Stimulated activated effector memory CD8-positive, alpha-beta T cell treated with anti-CD3 and anti-CD28 coated beads, Interleukin-12 subunit alpha, Interleukin-12 subunit beta, amount 100 ng/mL, for 72 hours (primary cell): ENCODE measurements at regions not wholly inside any gene's neighbourhood (a gene's known extent, or its start where the extent isn't known, plus 50 kb on each side); places are given as distances from the start of the nearest gene placed in this dataset.

Source experiments
- ATAC-seq: fragments of 150-1000 bp; cut with Tn5 transposase; 2 replicates; pipeline ENCODE4 v1.10.0; 2021
- DNase-seq, 2 donors: peaks; one replicate each; pipeline ENCODE4 v3.0.0; 2021 to 2022; ENCODE audit warnings: low spot score in 2 of 2
- H3K27ac Mint-ChIP-seq: one replicate; pipeline ENCODE4 v1.8.0; 2022; ENCODE audit warnings: mild to moderate bottlenecking, mixed read lengths
- H3K36me3 Mint-ChIP-seq: one replicate; pipeline ENCODE4 v1.8.0; 2022; ENCODE audit warnings: mild to moderate bottlenecking, mixed read lengths
- H3K4me1 Mint-ChIP-seq: one replicate; pipeline ENCODE4 v1.8.0; 2022; ENCODE audit warnings: mixed read lengths
- H3K4me3 Mint-ChIP-seq: one replicate; pipeline ENCODE4 v1.8.0; 2022; ENCODE audit warnings: mild to moderate bottlenecking, mixed read lengths
- H3K9me3 Mint-ChIP-seq: one replicate; pipeline ENCODE4 v1.8.0; 2022; ENCODE audit warnings: mixed read lengths

DNA sequence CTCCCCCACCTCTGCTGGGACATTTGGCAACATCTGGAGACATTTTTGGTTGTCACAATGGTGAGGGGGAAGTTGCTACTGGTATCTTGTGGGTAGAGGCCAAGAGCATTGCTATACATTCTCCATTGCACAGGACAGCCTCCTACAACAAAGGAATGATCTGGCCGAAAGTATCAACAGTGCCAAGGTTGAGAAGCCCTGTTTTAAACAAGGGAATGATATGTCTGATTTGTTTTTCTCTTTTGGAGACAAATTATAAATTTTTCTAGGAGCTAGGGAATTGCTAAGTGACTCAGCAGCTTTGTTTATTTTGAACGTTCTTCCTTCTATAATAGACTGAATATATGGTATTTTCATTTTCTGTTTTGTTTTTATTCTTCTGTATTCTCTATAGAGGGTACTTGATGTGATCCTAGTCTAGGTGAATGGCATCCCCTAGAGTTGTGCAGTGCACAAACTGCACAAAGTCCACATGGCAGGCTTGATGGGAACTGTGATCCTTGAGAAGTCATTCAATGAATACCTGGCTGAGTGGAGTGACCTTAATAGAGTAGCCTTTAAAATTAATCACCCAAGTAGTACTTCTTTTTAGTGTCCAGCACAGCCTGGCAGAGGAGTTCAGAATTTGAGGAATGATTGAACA lies 288.6 kb upstream of the USP24 start:
- no peaks in the 10 kb centered on the region for H3K9me3 Mint-ChIP-seq
- DNase-seq: no peak

DNA sequence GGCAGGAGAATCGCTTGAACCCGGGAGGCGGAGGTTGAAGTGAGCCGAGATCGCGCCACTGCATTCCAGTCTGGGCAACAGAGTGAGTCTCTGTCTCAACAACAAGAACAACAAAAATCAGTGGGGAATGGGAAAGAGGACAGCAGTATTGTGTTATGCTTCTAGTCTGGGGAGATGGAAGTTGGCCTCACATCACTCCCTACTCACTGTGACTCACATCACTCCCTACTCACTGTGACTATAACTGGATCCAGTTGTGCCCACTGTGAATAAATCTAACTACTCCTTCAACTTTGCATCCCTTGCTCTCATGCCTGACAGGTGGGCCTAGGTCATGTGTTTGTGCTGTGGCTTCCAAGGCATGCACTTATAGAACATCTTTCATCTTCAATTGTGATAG lies 285.4 kb upstream of the USP24 start:
- ATAC-seq (no peak), DNase-seq (no peak)
- Mint-ChIP-seq H3K9me3 (no peaks in the 10 kb centered on the region), H3K4me1 (no peaks in the 10 kb centered on the region), H3K27ac (no peak overlapping the region), H3K36me3 (no peaks in the 10 kb centered on the region), H3K4me3 (no peak overlapping the region)

More for the DNA sequence above, 288.6 kb upstream of the USP24 start:
- Mint-ChIP-seq H3K36me3 (no peaks in the 10 kb centered on the region), H3K4me3 (no peak overlapping the region), H3K4me1 (no peaks in the 10 kb centered on the region), H3K27ac (no peak overlapping the region)
- no peak for ATAC-seq

DNA sequence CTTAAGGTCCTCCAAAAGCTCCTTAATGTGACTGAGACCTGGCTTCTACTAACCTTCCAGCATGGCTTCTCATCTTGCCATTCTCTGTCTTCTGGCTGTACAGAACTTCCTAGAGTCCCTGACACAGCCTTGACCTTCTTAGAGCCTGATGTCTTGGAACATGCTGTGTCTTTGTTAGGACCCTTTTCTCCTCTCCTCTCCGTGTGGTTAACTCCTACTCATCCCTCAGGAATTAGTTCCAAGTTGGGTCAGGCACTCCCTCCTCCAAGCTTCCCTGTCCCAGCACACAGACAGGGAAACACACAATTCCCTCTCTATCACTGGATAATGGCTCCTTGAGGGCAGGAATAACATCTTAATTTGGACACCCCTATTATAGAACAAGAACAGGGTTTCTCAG lies 275.4 kb upstream of the USP24 start:
- Mint-ChIP-seq H3K4me1 (no peaks in the 10 kb centered on the region), H3K9me3 (no peaks in the 10 kb centered on the region), H3K27ac (no peak overlapping the region), H3K4me3 (no peak overlapping the region), H3K36me3 (no peaks in the 10 kb centered on the region)
- no peak for ATAC-seq
- no peak for DNase-seq

DNA sequence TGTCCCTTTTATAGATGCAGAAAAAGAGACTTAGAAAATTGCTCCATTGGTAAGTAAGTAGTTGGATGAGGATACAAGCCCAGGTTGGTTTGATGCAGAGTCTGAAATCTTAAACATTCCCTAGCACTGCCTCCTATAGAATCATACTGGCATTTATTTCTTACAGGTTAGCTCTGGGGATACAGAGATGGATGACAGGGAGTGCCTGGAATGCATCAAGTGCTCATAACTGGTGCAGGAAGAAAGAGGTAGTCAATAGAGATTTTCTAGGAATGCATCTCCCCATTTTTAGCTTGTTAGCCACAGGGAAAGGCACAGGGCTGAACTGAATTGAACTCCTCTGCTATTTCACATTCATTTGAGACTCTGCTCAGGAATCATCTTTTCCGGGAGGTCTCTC lies 269.0 kb upstream of the USP24 start:
- no peaks in the 10 kb centered on the region for H3K9me3 Mint-ChIP-seq
- ATAC-seq (no peak), DNase-seq (no peak)
- H3K27ac Mint-ChIP-seq: no peak overlapping the region
- H3K4me1 Mint-ChIP-seq: no peaks in the 10 kb centered on the region
- H3K36me3 Mint-ChIP-seq: no peaks in the 10 kb centered on the region
- no peak overlapping the region for H3K4me3 Mint-ChIP-seq

DNA sequence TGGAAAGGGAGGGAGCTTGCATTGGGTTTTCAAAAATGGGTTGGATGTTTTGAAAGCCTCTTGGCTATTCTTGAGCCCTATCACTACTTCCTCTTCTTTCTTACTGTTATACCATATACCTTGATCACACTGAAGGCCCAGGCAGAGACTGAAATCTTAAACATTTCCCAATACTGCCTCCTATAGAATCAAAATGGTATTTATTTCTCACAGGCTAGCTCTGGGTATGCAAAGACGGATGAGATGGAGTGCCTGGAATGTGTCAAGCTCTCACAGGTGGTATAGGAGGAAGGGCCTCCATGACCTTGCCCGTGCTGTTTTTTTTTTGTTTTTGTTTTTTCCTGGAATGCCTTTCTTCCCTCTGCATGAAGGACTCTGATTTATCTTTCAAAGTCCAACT lies 268.4 kb upstream of the USP24 start:
- Mint-ChIP-seq H3K4me1 (no peaks in the 10 kb centered on the region), H3K9me3 (no peaks in the 10 kb centered on the region), H3K4me3 (no peak overlapping the region), H3K27ac (no peak overlapping the region), H3K36me3 (no peaks in the 10 kb centered on the region)
- ATAC-seq (no peak), DNase-seq (no peak)

DNA sequence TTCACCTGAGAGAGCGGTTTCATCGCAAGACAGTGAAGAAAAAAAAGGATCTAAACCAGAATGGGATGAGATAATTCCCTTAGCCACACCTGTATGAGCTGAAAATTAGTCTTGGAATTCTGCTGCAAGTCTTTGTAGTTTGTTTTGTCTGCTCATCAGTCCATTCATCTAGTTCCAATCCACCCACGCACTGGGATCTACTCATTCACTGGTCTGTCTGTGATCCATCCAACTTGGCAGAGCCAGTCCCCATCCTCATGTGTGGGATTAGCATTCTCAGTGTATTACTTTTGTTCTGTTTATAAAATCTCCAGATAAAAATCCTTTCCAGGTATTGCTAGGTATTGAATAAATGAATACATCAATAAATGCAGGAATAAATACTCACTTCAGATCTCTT lies 266.5 kb upstream of the USP24 start:
- ATAC-seq (no peak), DNase-seq (no peak)
- Mint-ChIP-seq H3K27ac (no peak overlapping the region), H3K9me3 (no peaks in the 10 kb centered on the region), H3K4me1 (no peaks in the 10 kb centered on the region), H3K4me3 (no peak overlapping the region), H3K36me3 (no peaks in the 10 kb centered on the region)

DNA sequence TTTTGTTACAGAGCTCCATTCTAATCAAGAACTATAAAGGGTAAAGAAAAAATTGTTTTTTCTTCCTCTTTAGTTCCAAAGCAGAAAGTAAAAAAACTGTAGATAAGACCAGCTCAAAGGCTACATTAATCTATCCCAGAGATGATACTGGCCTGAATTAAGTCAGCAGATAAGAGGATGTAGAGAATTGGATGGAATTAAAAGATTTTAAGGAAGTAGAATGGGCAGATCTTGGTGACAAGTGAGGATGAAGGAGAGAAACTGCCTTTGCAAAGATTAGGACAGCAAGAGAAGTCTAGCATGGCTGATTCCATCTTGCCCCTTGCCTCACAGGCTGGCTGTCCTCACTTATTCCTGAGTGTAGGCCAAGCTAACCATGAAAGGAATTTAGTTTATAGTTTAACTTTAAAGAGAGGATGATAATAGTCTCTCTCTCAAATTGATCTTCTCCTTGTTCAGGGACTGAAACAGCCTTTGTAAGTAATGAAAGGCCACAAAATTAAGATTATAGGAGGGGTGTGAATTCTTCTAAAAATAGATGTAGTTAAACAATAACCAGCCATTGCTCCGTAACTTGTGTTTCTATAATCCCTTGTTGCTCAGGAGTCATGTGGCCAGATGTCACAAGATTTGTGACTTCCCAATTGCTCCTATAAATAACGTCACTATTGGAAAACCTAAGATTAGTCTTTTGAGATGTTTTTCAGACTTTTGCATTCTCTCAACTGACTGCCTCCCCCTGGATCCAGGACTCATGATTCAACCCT lies 265.0 kb upstream of the USP24 start:
- Mint-ChIP-seq H3K36me3 (no peaks in the 10 kb centered on the region), H3K9me3 (no peaks in the 10 kb centered on the region), H3K4me3 (no peak overlapping the region), H3K4me1 (no peaks in the 10 kb centered on the region), H3K27ac (no peak overlapping the region)
- ATAC-seq (no peak), DNase-seq (no peak)

DNA sequence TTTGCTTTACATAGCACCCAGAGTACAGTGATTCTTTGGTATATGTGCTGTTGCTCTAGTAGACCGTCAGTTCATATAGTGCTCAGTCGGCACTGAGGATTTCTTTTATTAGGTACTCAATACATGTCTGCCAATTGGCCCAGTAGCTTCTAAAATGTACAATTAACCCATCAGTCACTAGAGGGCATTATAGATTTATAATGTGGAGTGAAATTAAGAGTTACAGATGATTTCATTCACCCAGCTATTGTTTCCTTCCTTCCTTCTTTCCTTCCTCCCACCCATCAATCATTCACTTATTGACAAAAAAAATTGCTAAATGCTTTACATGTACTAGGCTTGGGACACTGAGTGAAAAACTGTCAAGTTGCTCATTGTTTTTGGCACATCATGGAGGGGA lies 263.6 kb upstream of the USP24 start:
- no peak overlapping the region for H3K4me3 Mint-ChIP-seq
- ATAC-seq: no peak
- no peaks in the 10 kb centered on the region for H3K36me3 Mint-ChIP-seq
- H3K4me1 Mint-ChIP-seq: no peaks in the 10 kb centered on the region
- H3K9me3 Mint-ChIP-seq: no peaks in the 10 kb centered on the region
- no peak for DNase-seq
- no peak overlapping the region for H3K27ac Mint-ChIP-seq

DNA sequence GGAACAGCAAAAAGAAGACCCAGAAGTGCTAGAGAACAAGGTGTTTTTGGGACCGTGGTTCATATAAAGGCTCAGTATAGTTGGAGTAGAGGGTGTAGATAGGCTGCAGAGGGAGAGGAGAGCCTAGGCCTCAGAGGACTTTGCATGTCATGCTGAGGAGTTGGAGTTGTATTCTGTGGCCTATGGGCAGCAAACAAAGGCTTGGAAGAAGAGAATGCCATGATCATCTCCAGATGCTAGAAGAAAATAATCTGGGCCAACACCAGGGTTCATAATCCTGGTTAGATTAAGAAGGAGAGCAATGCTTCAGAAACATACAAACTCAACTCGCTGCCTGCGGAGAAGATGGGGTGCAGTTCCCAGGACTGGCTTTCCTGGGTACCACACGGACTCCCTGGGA lies 262.8 kb upstream of the USP24 start:
- H3K36me3 Mint-ChIP-seq: no peaks in the 10 kb centered on the region
- ATAC-seq (no peak), DNase-seq (no peak)
- no peaks in the 10 kb centered on the region for H3K4me1 Mint-ChIP-seq
- H3K9me3 Mint-ChIP-seq: no peaks in the 10 kb centered on the region
- no peak overlapping the region for H3K27ac Mint-ChIP-seq
- no peak overlapping the region for H3K4me3 Mint-ChIP-seq

DNA sequence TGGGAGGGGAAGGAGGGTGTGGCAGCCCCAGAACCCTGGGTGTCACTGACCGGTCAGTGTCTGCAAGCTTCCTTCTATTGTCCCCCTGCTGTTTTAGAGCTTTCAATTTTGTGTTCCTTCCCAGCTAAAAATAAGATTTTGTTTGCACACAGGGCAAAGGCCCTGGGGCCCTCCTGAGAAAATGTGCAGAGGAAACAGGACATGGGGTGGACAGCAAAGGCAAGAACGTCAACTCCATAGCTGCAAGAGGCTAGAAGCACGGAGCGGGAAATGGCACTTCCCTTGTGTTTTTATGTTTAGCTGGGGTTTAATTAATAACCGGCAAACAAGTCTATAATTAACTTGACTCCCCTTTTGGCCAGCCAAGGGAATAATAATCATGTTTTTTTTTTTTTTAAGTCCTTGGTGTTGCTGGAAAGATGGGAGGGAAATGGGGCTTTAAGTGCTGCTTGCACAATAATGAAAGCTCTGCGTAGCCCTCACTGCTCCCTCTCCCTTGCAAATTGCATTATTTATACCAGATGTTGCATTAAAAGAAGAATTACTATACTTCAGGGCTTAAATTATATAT lies 261.4 kb upstream of the USP24 start:
- H3K36me3 Mint-ChIP-seq: no peaks in the 10 kb centered on the region
- ATAC-seq (no peak), DNase-seq (no peak)
- no peak overlapping the region for H3K27ac Mint-ChIP-seq
- no peaks in the 10 kb centered on the region for H3K9me3 Mint-ChIP-seq
- H3K4me1 Mint-ChIP-seq: no peaks in the 10 kb centered on the region
- H3K4me3 Mint-ChIP-seq: no peak overlapping the region

DNA sequence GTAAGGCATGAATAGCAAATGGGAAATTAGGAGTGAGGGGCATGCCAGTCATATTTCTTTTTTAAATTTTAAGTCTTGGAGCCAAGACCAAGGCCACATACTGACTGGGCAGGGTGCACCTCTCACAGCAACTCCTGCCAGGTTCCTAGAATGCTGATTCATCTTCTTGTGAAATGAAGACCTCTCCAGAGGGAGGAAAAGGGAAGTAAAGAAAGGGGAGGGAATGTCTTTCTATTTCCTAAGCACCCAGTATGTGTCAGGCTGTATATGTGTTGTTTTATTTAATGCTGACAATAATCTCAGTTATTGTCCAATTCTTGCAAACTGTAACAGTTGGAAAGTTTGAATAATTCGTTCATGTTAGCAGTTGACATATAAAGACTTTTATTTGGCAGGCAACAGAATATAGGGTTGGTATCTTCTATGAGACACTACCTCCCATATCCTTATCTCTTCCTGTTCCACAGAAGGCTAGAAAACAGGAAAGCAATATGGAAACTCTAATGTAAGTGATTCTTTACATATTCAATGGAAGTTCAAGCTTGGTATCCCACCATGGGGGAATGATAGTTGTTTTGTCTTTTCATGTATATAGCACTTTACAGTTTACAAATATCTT lies 259.1 kb upstream of the USP24 start:
- Mint-ChIP-seq H3K27ac (no peak overlapping the region), H3K9me3 (no peaks in the 10 kb centered on the region), H3K4me1 (no peaks in the 10 kb centered on the region), H3K4me3 (no peak overlapping the region), H3K36me3 (no peaks in the 10 kb centered on the region)
- ATAC-seq (no peak), DNase-seq (no peak)

DNA sequence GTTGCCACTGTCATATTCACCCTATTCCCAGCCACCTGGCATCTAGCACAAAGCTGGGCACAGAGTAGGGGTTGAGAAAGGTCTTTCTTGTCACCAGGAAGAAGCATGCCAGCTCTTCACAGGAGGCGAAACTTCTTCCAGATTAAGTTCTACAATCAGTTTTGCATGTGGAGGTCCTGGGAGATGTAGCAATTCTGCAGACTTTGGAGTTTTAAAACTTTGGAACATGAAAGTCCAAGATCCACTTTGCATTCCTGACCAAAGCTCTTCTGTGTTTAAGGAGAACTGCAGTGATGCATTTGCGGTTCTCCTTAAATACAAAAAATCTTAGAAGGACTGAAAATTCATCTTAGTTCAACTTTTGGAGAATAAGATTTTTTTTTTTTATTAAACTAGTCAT lies 258.5 kb upstream of the USP24 start:
- Mint-ChIP-seq H3K27ac (no peak overlapping the region), H3K4me3 (no peak overlapping the region), H3K36me3 (no peaks in the 10 kb centered on the region), H3K4me1 (no peaks in the 10 kb centered on the region), H3K9me3 (no peaks in the 10 kb centered on the region)
- ATAC-seq (no peak), DNase-seq (no peak)

DNA sequence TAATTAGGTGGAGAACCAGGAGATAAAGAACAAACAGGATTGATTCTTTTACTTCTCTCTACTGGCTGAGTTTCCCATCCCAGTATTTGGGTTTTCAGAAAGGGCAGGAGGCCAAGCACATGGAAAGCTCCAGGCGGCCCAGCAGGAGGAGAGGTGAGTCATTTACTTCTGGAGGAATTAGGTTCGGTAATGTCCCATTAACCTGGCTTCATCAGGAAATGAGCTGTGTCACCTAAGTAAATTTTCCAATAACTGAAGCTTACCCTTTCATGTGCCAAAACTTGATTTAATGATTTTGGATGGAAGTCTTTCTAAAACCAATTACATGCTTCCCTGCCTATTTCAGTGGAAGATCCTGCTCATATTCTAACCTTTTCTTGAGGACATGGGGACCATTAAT lies 257.6 kb upstream of the USP24 start:
- Mint-ChIP-seq H3K36me3 (no peaks in the 10 kb centered on the region), H3K4me3 (no peak overlapping the region), H3K9me3 (no peaks in the 10 kb centered on the region), H3K4me1 (no peaks in the 10 kb centered on the region), H3K27ac (no peak overlapping the region)
- no peak for DNase-seq
- ATAC-seq: no peak

DNA sequence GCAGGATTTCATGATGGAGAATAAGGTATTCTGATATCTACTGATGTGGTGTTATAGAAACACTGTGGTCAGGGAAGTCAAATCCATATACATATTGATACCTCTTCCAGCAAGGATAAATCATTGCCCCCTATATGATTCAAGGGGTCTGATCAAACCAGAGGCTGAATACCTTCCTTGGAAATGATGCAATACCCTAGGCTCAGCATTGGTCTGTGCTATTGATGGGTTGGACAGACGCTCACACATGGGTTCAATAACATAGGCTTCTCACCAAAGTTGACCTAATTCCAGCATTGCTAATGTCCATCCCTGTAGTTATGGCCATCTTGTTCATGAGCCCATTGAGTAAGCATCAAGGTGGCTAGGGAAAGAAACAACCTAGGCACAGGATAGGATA lies 257.0 kb upstream of the USP24 start:
- no peak for DNase-seq
- Mint-ChIP-seq H3K36me3 (no peaks in the 10 kb centered on the region), H3K27ac (no peak overlapping the region), H3K4me3 (no peak overlapping the region), H3K4me1 (no peaks in the 10 kb centered on the region), H3K9me3 (no peaks in the 10 kb centered on the region)
- no peak for ATAC-seq

DNA sequence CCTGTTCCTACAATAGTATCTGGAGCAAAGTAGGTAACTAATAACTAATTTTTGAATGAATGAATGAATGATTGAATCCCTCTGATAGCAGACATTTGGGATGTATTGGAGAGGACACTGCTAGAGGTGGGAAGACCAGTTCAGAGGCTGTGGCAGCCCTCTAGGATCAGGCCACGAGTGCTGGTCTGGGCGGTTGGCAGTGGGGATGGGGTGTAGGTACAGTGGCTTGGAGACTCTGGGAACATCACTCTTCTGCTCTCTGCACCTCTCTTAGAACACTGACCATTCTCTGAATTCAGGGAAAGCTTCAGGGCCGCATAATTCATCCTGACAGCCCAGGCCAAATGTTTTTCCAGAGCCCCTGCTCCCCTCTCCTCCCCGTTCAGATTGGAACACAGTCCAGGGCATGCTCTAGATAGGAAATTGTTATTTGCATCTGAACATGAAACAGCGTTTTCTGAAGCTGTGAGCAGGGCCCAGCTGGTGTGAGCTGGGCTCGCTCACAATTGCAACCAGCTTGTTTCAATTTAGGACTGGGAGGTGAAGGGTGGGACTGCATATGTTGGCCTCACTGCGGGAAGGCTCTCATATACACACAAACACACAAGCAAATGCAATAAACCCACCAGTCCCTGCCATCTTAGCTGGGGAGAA lies 253.1 kb upstream of the USP24 start:
- ATAC-seq: peak; percentile 44
- Mint-ChIP-seq H3K9me3 (no peaks in the 10 kb centered on the region), H3K4me3 (no peak overlapping the region), H3K4me1 (no peaks in the 10 kb centered on the region), H3K27ac (no peak overlapping the region), H3K36me3 (no peaks in the 10 kb centered on the region)
- no peak for DNase-seq
